Spinal cord (tissue), 9 donors: ENCODE measurements at regions not wholly inside any gene's neighbourhood (a gene's known extent, or its start where the extent isn't known, plus 50 kb on each side); places are given as distances from the start of the nearest gene placed in this dataset.

ENCODE experiments used
- DNase-seq, 6 donors: peaks; one replicate each; pipeline versions ENCODE4 v3.0.0 to v3.0.0-alpha.2; 2013 to 2015; ENCODE audit warnings: low spot score in 6 of 6, low read depth in 4 of 6
- H3K27ac ChIP-seq: one replicate; pipeline ENCODE4 v1.5.1; 2013; ENCODE audit warnings: low read depth, low read length, control low read depth
- H3K27me3 ChIP-seq: one replicate; pipeline ENCODE4 v1.6.1; 2013; ENCODE audit warnings: low read length; ENCODE audit not compliant: control insufficient read depth, insufficient read depth
- H3K36me3 ChIP-seq: one replicate; pipeline ENCODE4 v1.6.1; 2013; ENCODE audit warnings: low read length; ENCODE audit not compliant: control insufficient read depth, insufficient read depth
- H3K4me1 ChIP-seq: one replicate; pipeline ENCODE4 v1.6.1; 2013; ENCODE audit warnings: low read length; ENCODE audit not compliant: control insufficient read depth, insufficient read depth
- H3K4me3 ChIP-seq: one replicate; pipeline ENCODE4 v1.5.1; 2013; ENCODE audit warnings: low read depth, low read length, control low read depth
- H3K9me3 ChIP-seq: one replicate; pipeline ENCODE4 v1.6.1; 2013; ENCODE audit warnings: low read length; ENCODE audit not compliant: control insufficient read depth, insufficient read depth
- WGBS: methylation state at CpG from one replicate; pipeline ENCODE4 v1.1.5; 2013; ENCODE audit warnings: missing lambda C conversion rate; ENCODE audit not compliant: insufficient coverage; 5-methylcytosine and 5-hydroxymethylcytosine counted together
- donor health status: healthy.

GRCh38 chr3:55161231-55161630 is 233.4 kb upstream of the LRTM1 start:
- H3K27ac ChIP-seq, result no peak overlapping the region
- DNase-seq, result no peak
- H3K4me1 ChIP-seq, result peaks cover 5% of the 10 kb centered on the region
- no peaks in the 10 kb centered on the region for H3K27me3 ChIP-seq
- no peaks in the 10 kb centered on the region for H3K9me3 ChIP-seq
- no CpG with 5 or more reads among the region's 3 CpGs for WGBS
- H3K4me3 ChIP-seq, result no peak overlapping the region
- H3K36me3 ChIP-seq, result no peaks in the 10 kb centered on the region

DNA sequence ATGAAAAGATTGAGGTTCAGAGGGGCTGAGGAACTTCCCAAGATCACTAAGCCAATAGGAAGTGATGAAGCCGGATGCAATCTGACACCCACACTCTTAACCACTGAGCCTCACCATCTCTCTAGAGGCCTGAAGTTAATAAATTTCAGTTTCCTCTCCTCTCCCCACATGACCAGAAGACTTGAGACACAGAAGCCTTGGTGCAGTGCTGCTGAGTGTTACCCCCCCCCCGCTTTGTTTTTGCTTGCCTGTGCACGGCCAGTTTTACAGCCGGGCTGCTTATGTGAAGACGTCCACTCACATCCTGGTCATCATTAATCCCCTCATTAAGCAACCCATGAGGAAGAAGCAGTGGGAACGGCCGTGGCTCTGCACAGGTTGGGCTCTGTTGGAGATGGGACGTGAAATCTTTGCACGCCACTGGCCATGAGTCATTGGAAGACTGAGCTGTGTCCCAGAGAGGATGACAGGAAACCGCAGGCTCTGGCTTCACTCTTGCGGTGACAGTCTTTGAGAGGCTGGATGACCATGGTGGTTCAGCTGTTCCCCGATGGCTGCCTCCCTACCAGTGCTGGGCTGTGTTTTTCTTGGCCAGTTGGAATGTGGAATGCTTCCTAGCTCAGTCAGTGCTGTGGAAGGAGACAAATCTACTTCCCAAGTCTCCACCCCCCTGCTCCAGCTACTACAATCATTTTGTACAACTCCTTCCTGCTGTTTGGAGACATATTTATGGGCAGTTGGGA is 232.6 kb upstream of the LRTM1 start:
- Histone ChIP-seq H3K4me1 (peaks cover 5% of the 10 kb centered on the region), H3K27me3 (no peaks in the 10 kb centered on the region), H3K4me3 (no peak overlapping the region), H3K36me3 (no peaks in the 10 kb centered on the region), H3K9me3 (no peaks in the 10 kb centered on the region), H3K27ac (no peak overlapping the region)
- peak in 1 of 6 donors; percentile 26 for DNase-seq
- 84% methylated on average over 8 of the region's 12 CpGs for WGBS

- H3K9me3 ChIP-seq, result no peaks in the 10 kb centered on the region
- no peak overlapping the region for H3K4me3 ChIP-seq
- no peak for DNase-seq
- H3K36me3 ChIP-seq, result no peaks in the 10 kb centered on the region
- no CpG with 5 or more reads among the region's 2 CpGs for WGBS
- H3K27me3 ChIP-seq, result no peaks in the 10 kb centered on the region
- H3K27ac ChIP-seq, result no peak overlapping the region
- H3K4me1 ChIP-seq, result peaks cover 5% of the 10 kb centered on the region
Measured at GRCh38 chr3:55159711-55160110, 231.9 kb upstream of the LRTM1 start.

GRCh38 chr3:55159016-55159415 is 231.2 kb upstream of the LRTM1 start:
- H3K27ac ChIP-seq, result no peak overlapping the region

DNA sequence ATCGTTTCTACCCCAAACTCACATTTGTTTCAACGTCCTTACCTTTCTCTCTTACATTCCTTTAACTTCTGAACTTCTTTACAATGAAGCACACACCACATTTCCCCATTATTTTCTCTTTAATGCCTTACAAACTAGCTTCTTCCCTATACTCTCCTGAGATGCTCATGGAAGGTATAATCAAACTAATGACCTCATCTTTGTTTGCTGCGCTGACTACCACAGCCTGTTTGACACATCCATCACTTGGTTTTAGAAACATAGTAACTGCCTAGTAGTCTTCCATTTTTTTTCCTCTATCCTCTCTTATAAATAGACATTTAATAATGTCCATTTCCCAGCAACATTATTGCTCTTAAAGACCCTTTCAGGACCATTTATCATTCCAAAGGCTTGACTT is 230.5 kb upstream of the LRTM1 start:
- WGBS, result 70% methylated on average over 3 of the region's 3 CpGs
- Histone ChIP-seq H3K27ac (no peak overlapping the region), H3K9me3 (no peaks in the 10 kb centered on the region), H3K4me1 (peaks cover 5% of the 10 kb centered on the region), H3K4me3 (no peak overlapping the region), H3K27me3 (no peaks in the 10 kb centered on the region), H3K36me3 (no peaks in the 10 kb centered on the region)
- DNase-seq, result no peak

More at GRCh38 chr3:55159016-55159415, 231.2 kb upstream of the LRTM1 start:
- DNase-seq, result no peak
- no peak overlapping the region for H3K4me3 ChIP-seq
- no peaks in the 10 kb centered on the region for H3K27me3 ChIP-seq
- 100% methylated on average over 2 of the region's 2 CpGs for WGBS
- no peaks in the 10 kb centered on the region for H3K36me3 ChIP-seq
- peaks cover 5% of the 10 kb centered on the region for H3K4me1 ChIP-seq
- no peaks in the 10 kb centered on the region for H3K9me3 ChIP-seq

DNA sequence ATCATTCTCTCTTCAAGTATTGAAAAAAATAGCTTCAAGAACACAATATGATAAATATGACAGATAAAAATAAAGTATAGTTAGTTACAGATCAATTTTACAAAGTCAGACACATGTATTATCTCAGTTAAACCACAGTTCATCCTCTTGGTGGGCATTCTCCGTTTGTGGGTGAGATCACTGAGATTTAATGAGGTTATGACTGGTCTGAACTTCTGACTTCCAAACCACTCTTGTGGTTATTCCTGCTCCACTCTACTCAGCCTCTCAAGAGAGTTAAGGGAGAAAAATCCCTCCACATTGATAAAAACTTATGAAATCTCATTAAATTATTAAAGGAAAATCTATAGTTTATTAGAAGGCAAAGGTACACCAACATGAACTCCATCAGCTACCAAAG is 229.9 kb upstream of the LRTM1 start:
- H3K4me1 ChIP-seq, result peaks cover 5% of the 10 kb centered on the region
- no peak overlapping the region for H3K27ac ChIP-seq
- H3K36me3 ChIP-seq, result no peaks in the 10 kb centered on the region
- no peak for DNase-seq
- H3K4me3 ChIP-seq, result no peak overlapping the region
- H3K27me3 ChIP-seq, result no peaks in the 10 kb centered on the region
- WGBS, result no CpG with 5 or more reads among the region's 1 CpG
- H3K9me3 ChIP-seq, result no peaks in the 10 kb centered on the region

- no peak overlapping the region for H3K4me3 ChIP-seq
- H3K9me3 ChIP-seq, result no peaks in the 10 kb centered on the region
- H3K27ac ChIP-seq, result no peak overlapping the region
- H3K36me3 ChIP-seq, result no peaks in the 10 kb centered on the region
- H3K4me1 ChIP-seq, result peaks cover 5% of the 10 kb centered on the region
- WGBS, result 82% methylated on average over 9 of the region's 9 CpGs
- DNase-seq, result no peak
- H3K27me3 ChIP-seq, result no peaks in the 10 kb centered on the region
Measured at GRCh38 chr3:55156851-55157650, 229.2 kb upstream of the LRTM1 start.

GRCh38 chr3:55147856-55148720 is 220.2 kb upstream of the LRTM1 start:
- no peak overlapping the region for H3K4me3 ChIP-seq
- no CpG with 5 or more reads among the region's 9 CpGs for WGBS
- H3K4me1 ChIP-seq, result no peaks in the 10 kb centered on the region
- no peak for DNase-seq
- H3K36me3 ChIP-seq, result no peaks in the 10 kb centered on the region
- no peaks in the 10 kb centered on the region for H3K27me3 ChIP-seq
- no peak overlapping the region for H3K27ac ChIP-seq
- H3K9me3 ChIP-seq, result no peaks in the 10 kb centered on the region

- H3K27ac ChIP-seq, result no peak overlapping the region
- no peaks in the 10 kb centered on the region for H3K27me3 ChIP-seq
- no peaks in the 10 kb centered on the region for H3K4me1 ChIP-seq
- 70% methylated on average over 3 of the region's 3 CpGs for WGBS
- no peak for DNase-seq
- no peaks in the 10 kb centered on the region for H3K9me3 ChIP-seq
- no peak overlapping the region for H3K4me3 ChIP-seq
- H3K36me3 ChIP-seq, result no peaks in the 10 kb centered on the region
Measured at GRCh38 chr3:55147406-55147805, 219.5 kb upstream of the LRTM1 start.
